H1 (cell line): ENCODE measurements at regions not wholly inside any gene's neighbourhood (a gene's known extent, or its start where the extent isn't known, plus 50 kb on each side); places are given as distances from the start of the nearest gene placed in this dataset.

ENCODE experiments used
- KDM5A ChIP-seq: fragments of 200-600 bp; IDR thresholded peaks from 2 replicates; pipeline ENCODE4 v1.7.1; 2012; ENCODE audit warnings: mild to moderate bottlenecking, low read length, inconsistent platforms, mixed read lengths
- POLR2AphosphoS5 ChIP-seq: IDR thresholded peaks from 2 replicates; pipeline ENCODE4 v1.6.1; 2011; ENCODE audit warnings: low read depth, low read length
- TAF1 ChIP-seq: IDR thresholded peaks from 2 replicates; pipeline ENCODE4 v1.6.1; 2011; ENCODE audit warnings: mild to moderate bottlenecking, low read depth, low read length

DNA sequence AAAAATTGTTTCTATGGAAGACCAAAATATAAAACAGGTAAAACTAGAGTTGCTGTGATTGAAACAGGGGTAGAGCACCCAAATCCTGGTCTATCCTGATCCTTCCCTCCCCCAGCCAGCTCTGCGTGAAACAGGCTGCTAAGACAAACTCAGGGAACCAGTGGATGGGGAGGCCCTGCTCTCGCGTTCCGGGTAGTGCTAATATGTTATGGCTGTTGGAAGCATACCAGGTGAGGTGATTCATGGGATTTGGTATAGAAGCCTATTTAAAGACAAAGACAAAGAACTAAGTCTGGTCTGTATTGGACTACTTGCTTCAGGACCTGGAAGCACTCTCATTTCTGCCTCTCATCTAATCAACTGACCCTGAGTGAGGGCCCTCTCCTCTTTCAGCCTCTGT is 63.0 kb upstream of the CCBE1 start (continued):
- TF ChIP-seq POLR2AphosphoS5 (no peak), TAF1 (no peak), KDM5A (no peak)
